ENCODE measurements at regions not wholly inside any gene's neighbourhood (a gene's known extent, or its start where the extent isn't known, plus 50 kb on each side); places are given as distances from the start of the nearest gene placed in this dataset.

DNA sequence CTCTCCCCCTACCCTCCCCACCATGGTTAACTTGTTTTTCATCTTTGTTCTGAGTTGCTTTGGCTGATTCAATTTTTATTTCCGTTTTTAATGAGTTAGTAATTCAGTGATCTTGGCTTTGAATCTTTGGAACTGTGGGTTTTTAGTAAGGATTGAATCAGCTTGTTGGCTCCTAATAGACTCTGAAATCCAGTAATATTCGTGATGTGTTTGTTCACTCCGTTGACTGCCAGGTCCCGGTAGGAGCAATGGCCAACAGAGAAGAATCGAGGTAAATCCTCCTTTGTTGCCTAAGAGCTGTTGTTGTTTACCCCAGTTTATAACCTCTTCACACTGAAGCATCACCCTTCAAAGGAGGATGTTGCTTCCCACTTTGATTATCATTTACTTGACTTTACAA, 92.7 kb downstream of the PCSK1 start:
- DNase-seq = no peak

DNA sequence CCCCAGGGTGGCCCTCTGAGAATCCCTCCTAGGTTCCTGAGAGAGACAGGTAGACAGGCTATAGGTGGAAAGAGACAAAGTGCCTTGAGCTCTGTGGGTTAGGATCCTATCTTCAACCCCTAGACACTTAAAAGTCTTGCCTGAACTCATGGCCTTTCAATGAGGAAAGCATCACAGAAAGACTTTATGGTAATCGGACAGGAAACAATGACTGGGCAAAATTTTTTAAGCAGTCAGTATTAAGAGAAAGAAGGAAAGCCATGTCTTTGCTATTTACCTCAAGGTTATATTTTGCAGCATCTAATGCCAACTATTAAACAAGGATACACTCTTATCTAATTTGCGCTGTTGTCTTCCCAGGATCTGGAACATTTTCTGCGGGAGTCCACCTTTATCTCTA, 93.2 kb downstream of the PCSK1 start:
- no peak for DNase-seq

GRCh38 chr5:96338624-96339415, 94.2 kb downstream of the PCSK1 start:
- DNase-seq = no peak

DNA sequence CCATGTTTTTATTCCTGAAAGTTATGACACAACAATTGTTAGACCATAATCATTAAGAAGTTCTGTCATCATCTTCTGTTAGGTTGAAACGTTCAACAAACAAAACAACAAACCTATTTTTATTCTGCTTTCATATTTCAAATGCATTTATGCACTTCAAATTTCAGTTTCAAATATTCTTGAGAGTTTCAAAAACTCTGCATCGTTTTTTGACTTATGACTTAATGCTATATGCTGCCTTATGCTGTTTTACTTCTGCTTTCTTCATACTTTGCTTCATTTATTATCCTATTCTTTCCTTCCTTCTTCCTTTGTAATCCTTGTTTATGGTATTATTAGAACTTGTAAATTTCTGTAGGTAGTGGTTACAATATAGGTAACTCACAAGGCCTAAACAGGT, 95.0 kb downstream of the PCSK1 start:
- DNase-seq = no peak

GRCh38 chr5:96337048-96337781, 95.8 kb downstream of the PCSK1 start:
- no peak for DNase-seq

- DNase-seq = peak; percentile 37
These were observed 96.6 kb downstream of the PCSK1 start for GRCh38 chr5:96336351-96336985.

DNA sequence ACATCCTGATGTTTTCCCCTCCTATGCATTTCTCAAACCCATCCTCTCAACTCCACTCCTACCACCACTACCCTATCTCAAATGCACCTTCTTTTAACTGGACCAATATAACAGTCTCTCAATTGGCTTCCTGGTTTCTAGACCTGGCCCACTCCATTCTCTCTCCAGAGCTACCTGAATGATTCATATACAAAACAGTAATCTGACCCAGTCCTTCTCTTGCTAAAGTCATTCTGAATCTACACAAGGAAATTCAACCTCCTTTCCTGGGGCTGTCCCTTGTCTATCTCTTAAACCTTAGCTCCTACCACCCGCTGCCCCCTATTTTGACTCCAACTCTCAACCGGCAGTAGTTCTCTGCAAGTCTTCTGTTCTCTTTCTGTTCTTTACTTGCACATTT, 97.2 kb downstream of the PCSK1 start:
- DNase-seq = no peak

GRCh38 chr5:96333391-96333790, 99.7 kb downstream of the PCSK1 start:
- no peak for DNase-seq

- no peak for DNase-seq
These were observed 100.3 kb downstream of the PCSK1 start for GRCh38 chr5:96332535-96333366.

DNA sequence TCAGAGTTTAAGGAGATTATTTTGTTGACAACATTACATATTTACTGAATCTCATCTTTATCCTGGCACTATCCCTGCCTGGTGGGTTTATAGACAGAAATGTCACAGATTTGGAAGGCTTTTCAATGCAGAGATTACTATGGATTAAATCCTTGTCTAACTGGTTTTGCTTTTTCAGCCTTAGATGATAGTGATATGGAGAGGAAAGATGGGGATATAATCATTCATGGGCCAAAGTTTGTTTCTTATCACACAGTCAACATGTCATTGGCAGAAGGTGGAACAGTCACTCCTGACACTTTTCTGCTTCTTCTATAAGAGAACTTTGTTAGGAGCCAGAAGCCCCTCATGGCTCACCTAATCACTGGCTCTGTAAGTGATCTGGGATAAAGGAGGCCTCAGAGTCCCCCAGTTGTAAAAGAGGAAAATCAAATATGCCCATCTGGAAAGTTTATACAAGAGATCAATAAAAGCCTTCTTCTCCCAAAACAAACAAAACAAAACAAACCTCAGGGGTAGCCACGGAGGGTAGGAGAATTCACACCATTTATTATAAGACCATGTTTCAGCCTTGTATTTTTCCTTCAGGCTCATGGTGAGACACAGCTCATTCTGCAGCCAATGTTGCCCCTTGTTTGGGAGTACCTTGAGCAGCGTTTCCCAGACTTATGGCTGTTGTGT, 101.2 kb downstream of the PCSK1 start:
- no peak for DNase-seq

DNA sequence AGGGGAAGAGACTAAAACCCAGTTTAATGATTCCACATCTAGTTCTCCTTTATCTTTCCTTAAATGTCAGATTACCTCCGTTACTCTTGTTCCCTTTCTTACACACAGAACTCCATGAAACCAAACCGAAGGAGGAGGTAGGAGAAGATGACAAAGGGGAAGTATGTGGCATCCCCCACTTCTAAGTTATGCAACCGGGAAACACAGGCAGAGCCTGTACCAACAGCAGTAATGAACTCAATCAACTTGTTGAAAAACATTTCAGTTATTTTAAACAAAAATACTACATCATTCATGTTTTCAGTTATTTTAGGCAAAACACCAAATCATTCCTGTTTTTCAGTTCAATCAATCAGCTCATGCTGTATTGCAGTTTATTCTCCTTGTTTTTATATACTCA, 101.8 kb downstream of the PCSK1 start:
- DNase-seq = no peak

DNA sequence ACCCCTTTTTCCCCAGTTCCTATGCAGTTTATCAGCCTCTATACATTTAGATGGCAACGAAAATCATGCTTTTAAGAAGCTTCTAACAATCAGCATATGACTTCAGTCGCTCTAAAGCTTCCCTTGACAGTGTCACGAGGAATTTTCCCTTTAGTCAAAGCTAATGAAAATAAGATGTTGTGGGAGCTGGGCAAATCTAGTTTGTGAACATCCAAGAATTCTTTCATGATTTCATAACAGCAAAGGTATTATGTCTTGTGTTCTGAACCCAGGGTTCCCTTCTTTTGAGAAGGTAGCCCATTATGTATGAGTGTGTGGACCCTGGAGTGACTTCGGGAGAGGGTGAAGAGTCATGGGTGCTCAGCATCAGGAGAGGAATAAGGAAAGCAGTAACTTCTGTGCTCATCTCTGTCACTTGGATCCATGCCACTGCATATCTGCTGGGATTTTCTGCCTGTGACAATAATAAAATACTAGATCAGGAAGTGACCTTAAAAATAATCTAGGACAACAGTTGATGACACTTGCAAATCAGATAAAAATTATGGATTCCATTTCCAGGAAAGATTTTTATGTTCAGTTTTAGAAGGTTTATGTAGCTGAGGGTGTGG, 102.4 kb downstream of the PCSK1 start:
- DNase-seq = no peak

- DNase-seq = no peak
These were observed 103.0 kb downstream of the PCSK1 start for GRCh38 chr5:96329886-96330529.

DNA sequence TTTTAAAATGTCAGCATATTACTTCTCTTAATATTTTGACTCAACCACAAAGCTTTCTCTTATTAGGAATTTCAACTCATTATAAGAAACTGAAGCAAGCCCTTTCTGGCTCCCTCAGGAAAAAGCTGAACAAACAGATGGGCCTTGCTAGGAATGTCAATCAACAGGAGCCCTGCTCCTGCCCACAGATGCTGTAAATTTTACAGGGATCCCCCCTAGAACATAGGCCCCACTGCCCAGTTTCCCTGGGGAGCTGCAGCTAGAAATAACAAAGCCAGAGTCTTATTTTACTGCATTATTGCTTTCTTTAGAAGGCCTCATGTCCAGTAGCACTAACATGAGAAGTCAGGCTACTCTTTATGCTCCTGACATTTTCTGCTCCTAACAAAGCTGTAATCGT, 103.8 kb downstream of the PCSK1 start:
- DNase-seq = no peak

DNA sequence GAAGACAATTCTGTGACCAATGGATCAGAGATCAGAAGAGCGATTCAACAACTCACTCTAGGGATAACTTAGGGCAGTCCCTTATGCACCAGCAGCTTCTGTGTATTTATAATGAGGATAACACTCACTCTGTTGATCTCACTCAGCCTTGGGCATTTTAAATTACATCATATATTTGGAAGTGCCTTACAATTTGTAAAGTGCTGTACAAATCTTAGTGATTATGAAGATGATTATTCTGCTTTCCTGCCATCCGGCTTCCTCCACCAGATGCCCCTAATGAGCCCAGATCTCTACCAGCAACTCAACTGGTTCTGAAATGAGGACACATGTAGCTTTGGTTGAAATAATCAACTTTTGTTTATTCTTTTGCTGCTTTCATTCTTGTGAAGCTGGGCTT, 105.3 kb downstream of the PCSK1 start:
- DNase-seq = no peak

- no peak for DNase-seq
These were observed 106.1 kb downstream of the PCSK1 start for GRCh38 chr5:96326902-96327301.

DNA sequence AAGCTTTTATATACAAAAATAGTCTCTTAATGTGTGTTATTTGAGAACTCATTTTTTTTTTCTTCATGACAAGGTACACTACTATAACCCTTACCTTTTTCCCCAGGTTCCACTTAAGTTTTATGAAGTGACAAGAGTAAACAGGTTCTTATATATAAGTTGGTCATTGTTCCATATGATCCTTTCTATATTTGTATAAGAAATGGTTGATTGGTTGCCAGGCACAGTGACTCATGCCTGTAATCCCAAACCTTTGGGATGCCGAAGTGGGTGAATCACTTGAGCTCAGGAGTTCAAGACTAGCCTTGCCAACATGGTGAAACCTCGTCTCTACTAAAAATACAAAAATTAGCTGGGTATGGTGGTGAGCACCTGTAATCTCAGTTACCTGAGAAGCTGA, 108.3 kb downstream of the PCSK1 start:
- no peak for DNase-seq

GRCh38 chr5:96322865-96323264, 110.2 kb downstream of the PCSK1 start:
- DNase-seq = no peak

- no peak for DNase-seq
These were observed 110.8 kb downstream of the PCSK1 start for GRCh38 chr5:96322217-96322616.

GRCh38 chr5:96321345-96321744, 111.7 kb downstream of the PCSK1 start:
- no peak for DNase-seq

GRCh38 chr5:96320797-96321196, 112.3 kb downstream of the PCSK1 start:
- DNase-seq = no peak
